Loucy (cell line): ENCODE measurements at regions not wholly inside any gene's neighbourhood (a gene's known extent, or its start where the extent isn't known, plus 50 kb on each side); places are given as distances from the start of the nearest gene placed in this dataset.
"Not testable (repeated sequence)": the region's sequence is repeated elsewhere in the genome, so short reads cannot be mapped to it uniquely, and the experiment has no call there.

Experiments used
- H2AFZ ChIP-seq: fragments of 200-600 bp; sonication (generic); 2 replicates; pipeline ENCODE4 v1.6.0; 2016; ENCODE audit warnings: antibody characterized with exemption, mild to moderate bottlenecking, low read length, moderate library complexity
- H3F3A ChIP-seq: fragments of 200-600 bp; 2 replicates; pipeline ENCODE4 v1.6.0; 2016; ENCODE audit warnings: antibody characterized with exemption, low read depth, mild to moderate bottlenecking
- H3K27me3 ChIP-seq: fragments of 200-600 bp; sonication (generic); 2 replicates; pipeline ENCODE4 v1.6.1; 2014; ENCODE audit warnings: low read length, mild to moderate bottlenecking; ENCODE audit not compliant: insufficient read depth, poor library complexity, severe bottlenecking
- H3K36me3 ChIP-seq: fragments of 200-600 bp; sonication (generic); 2 replicates; pipeline ENCODE4 v1.6.1; 2016; ENCODE audit warnings: low read length; ENCODE audit not compliant: insufficient read depth
- H3K4me1 ChIP-seq: fragments of 200-600 bp; sonication (generic); 2 replicates; pipeline ENCODE4 v1.5.1; 2014; ENCODE audit warnings: low read length, mild to moderate bottlenecking; ENCODE audit not compliant: insufficient read depth, poor library complexity, severe bottlenecking
- H3K4me2 ChIP-seq: fragments of 200-600 bp; sonication (generic); 2 replicates; pipeline ENCODE4 v1.6.0; 2014; ENCODE audit warnings: antibody characterized with exemption, low read length, low read depth, mild to moderate bottlenecking; ENCODE audit not compliant: poor library complexity, severe bottlenecking
- H3K4me3 ChIP-seq: fragments of 200-600 bp; sonication (generic); 2 replicates; pipeline ENCODE4 v1.5.1; 2014; ENCODE audit warnings: low read length, mild to moderate bottlenecking, mixed read lengths; ENCODE audit not compliant: poor library complexity, severe bottlenecking
- H3K79me2 ChIP-seq: fragments of 200-600 bp; sonication (generic); 2 replicates; pipeline ENCODE4 v1.6.1; 2014; ENCODE audit warnings: low read length; ENCODE audit not compliant: insufficient read depth
- H3K9ac ChIP-seq: fragments of 200-600 bp; sonication (generic); 2 replicates; pipeline ENCODE4 v1.6.0; 2014; ENCODE audit warnings: mild to moderate bottlenecking, low read depth, low read length, moderate library complexity; ENCODE audit not compliant: poor library complexity, severe bottlenecking
- H3K9me2 ChIP-seq: fragments of 200-600 bp; sonication (generic); replicated peaks from 2 replicates; pipeline ENCODE4 v1.6.1; 2016; ENCODE audit warnings: low read depth, low read length, mixed read lengths
- H3K9me3 ChIP-seq: fragments of 200-600 bp; sonication (generic); 2 replicates; pipeline ENCODE4 v1.6.1; 2014; ENCODE audit warnings: mild to moderate bottlenecking, antibody characterized with exemption, low read length, low read depth; ENCODE audit not compliant: insufficient read depth
- H4K20me1 ChIP-seq: fragments of 200-600 bp; sonication (generic); 2 replicates; pipeline ENCODE4 v1.6.0; 2014; ENCODE audit warnings: antibody characterized with exemption, low read length, mild to moderate bottlenecking; ENCODE audit not compliant: insufficient read depth, poor library complexity, severe bottlenecking
- EZH2phosphoT487 ChIP-seq: fragments of 200-600 bp; IDR thresholded peaks from 2 replicates; pipeline ENCODE4 v1.6.1; 2018; ENCODE audit warnings: antibody characterized with exemption, mild to moderate bottlenecking, moderate library complexity, borderline replicate concordance
- TF ChIP-seq, protein P1 (sequence below): fragments of 200-600 bp; sonication (generic); conservative IDR thresholded peaks from 2 replicates; pipeline ENCODE4 v1.5.1; 2014; ENCODE audit warnings: mild to moderate bottlenecking, antibody characterized with exemption, low read length

DNA sequence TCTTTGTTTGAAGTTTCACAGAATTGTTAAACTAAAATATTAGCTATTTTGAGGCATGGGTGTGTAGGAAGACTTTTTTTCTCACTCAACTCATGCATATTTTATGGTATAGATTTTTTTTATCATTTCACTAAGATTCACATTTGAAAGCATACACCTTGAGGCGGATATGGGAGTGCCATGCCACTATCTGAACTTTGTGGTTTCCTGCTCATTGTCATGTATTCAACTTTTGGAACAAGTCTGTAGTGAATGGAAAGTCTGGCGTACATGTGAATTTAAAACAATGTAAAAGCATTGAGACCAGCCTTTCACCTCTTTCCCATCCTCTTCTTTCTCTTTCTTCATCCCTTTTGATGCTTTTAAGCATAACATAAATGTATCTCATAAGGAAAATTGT is 147.9 kb downstream of the TPBG start:
- H3F3A ChIP-seq = no peaks in the 10 kb centered on the region
- no peaks in the 10 kb centered on the region for H3K27me3 ChIP-seq
- TF ChIP-seq, protein P1, sequence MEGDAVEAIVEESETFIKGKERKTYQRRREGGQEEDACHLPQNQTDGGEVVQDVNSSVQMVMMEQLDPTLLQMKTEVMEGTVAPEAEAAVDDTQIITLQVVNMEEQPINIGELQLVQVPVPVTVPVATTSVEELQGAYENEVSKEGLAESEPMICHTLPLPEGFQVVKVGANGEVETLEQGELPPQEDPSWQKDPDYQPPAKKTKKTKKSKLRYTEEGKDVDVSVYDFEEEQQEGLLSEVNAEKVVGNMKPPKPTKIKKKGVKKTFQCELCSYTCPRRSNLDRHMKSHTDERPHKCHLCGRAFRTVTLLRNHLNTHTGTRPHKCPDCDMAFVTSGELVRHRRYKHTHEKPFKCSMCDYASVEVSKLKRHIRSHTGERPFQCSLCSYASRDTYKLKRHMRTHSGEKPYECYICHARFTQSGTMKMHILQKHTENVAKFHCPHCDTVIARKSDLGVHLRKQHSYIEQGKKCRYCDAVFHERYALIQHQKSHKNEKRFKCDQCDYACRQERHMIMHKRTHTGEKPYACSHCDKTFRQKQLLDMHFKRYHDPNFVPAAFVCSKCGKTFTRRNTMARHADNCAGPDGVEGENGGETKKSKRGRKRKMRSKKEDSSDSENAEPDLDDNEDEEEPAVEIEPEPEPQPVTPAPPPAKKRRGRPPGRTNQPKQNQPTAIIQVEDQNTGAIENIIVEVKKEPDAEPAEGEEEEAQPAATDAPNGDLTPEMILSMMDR = no peak
- TF ChIP-seq EZH2phosphoT487 = no peak
- H4K20me1 ChIP-seq = no peaks in the 10 kb centered on the region
- no peak overlapping the region for H3K4me2 ChIP-seq
- no peak overlapping the region for H3K9ac ChIP-seq
- H3K9me3 ChIP-seq = no peaks in the 10 kb centered on the region
- H3K9me2 ChIP-seq = no peaks in the 10 kb centered on the region
- H3K4me1 ChIP-seq = no peaks in the 10 kb centered on the region
- H2AFZ ChIP-seq = no peak overlapping the region
- H3K36me3 ChIP-seq = no peaks in the 10 kb centered on the region
- no peak overlapping the region for H3K4me3 ChIP-seq
- no peaks in the 10 kb centered on the region for H3K79me2 ChIP-seq

DNA sequence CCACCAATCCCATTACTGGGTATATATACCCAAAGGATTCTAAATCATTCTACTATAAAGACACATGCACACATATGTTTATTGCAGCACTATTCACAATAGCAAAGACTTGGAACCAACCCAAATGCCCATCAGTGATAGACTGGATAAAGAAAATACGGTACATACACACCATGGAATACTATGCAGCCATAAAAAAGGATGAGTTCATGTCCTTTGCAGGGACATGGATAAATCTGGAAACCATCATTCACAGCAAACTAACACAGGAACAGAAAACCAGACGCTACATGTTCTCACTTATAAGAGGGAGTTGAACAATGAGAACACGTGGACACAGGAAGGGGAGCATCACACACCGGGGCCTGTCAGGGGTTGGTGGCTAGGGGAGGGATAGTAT is 154.3 kb downstream of the TPBG start:
- not testable (repeated sequence) for H3K9me3 ChIP-seq, H4K20me1 ChIP-seq, H2AFZ ChIP-seq, H3K36me3 ChIP-seq, H3F3A ChIP-seq, H3K27me3 ChIP-seq, H3K4me2 ChIP-seq, H3K4me1 ChIP-seq, H3K79me2 ChIP-seq, H3K4me3 ChIP-seq, H3K9me2 ChIP-seq, H3K9ac ChIP-seq

DNA sequence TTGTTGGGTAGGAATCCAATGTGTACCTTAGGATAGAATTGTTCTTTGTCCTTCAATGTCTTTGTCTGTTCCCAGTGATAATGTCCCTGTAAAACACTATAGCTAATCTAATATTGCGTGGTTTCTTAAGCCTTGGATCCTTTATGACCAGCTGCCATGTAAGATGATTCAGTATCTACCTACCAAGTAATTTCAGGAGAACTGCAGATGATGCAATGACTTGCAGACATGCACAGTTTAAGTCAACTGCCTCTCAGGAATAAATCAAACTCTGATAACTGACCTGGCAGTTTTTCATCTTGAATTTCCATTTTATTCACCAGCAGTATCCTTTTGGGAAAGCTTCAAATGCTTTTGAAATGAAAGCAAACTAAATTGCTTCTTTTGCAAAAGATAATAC is 157.8 kb downstream of the TPBG start:
- Histone ChIP-seq H3K27me3 (no peaks in the 10 kb centered on the region), H3K9me2 (no peaks in the 10 kb centered on the region), H4K20me1 (no peaks in the 10 kb centered on the region), H3K4me2 (no peak overlapping the region), H3K9me3 (no peaks in the 10 kb centered on the region), H3K79me2 (no peaks in the 10 kb centered on the region), H2AFZ (no peak overlapping the region), H3K36me3 (no peaks in the 10 kb centered on the region), H3K4me1 (no peaks in the 10 kb centered on the region), H3K9ac (no peak overlapping the region), H3F3A (no peaks in the 10 kb centered on the region), H3K4me3 (no peak overlapping the region)
- TF ChIP-seq, protein P1 = no peak
- TF ChIP-seq EZH2phosphoT487 = no peak

DNA sequence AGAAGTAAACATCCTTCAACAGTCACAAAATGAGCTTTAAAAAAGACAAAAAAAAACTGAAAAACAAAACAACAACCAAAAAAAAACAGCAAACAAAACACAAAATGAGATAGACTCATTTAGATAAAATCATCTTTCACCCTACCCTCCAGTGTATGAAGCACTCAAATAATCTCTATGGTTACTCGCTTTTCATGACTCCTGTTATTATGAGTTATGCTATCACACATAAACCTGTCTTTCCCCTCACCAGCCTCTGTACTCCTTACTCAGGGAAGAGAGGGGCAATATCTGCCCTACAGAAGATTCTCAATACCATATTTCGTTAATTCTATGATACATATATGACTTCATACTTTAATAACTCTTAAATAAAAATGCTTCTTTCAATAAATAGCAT is 158.2 kb downstream of the TPBG start:
- H3K4me3 ChIP-seq = no peak overlapping the region
- no peaks in the 10 kb centered on the region for H3K4me1 ChIP-seq
- H2AFZ ChIP-seq = no peak overlapping the region
- H3F3A ChIP-seq = no peaks in the 10 kb centered on the region
- H3K36me3 ChIP-seq = no peaks in the 10 kb centered on the region
- H3K9ac ChIP-seq = no peak overlapping the region
- no peaks in the 10 kb centered on the region for H3K9me2 ChIP-seq
- H3K79me2 ChIP-seq = no peaks in the 10 kb centered on the region
- no peaks in the 10 kb centered on the region for H3K9me3 ChIP-seq
- H4K20me1 ChIP-seq = no peaks in the 10 kb centered on the region
- no peak overlapping the region for H3K4me2 ChIP-seq
- no peaks in the 10 kb centered on the region for H3K27me3 ChIP-seq
- TF ChIP-seq, protein P1 = no peak
- TF ChIP-seq EZH2phosphoT487 = no peak
